Anterior cingulate cortex (tissue), 58 donors: ENCODE measurements at regions not wholly inside any gene's neighbourhood (a gene's known extent, or its start where the extent isn't known, plus 50 kb on each side); places are given as distances from the start of the nearest gene placed in this dataset.
"Not testable (repeated sequence)": the region's sequence is repeated elsewhere in the genome, so short reads cannot be mapped to it uniquely, and the experiment has no call there.

Experiments used
- DNase-seq, 58 donors: peaks; one replicate each; lab custom pipeline; 2025; lab: John Stamatoyannopoulos, UW

GRCh38 chr12:83538361-83538965 is 851.8 kb downstream of the TMTC2 start:
- DNase-seq, result no peak

GRCh38 chr12:83537428-83538053 is 850.8 kb downstream of the TMTC2 start:
- DNase-seq, result no peak

- no peak for DNase-seq
These were observed 849.8 kb downstream of the TMTC2 start for GRCh38 chr12:83536496-83536895.

GRCh38 chr12:83528571-83528970 is 841.9 kb downstream of the TMTC2 start:
- no peak for DNase-seq

GRCh38 chr12:83527810-83528209 is 841.1 kb downstream of the TMTC2 start:
- DNase-seq, result no peak

- DNase-seq, result no peak
These were observed 828.8 kb downstream of the TMTC2 start for GRCh38 chr12:83515306-83516026.

GRCh38 chr12:83514372-83514771 is 827.7 kb downstream of the TMTC2 start:
- DNase-seq, result no peak

GRCh38 chr12:83506841-83507240 is 820.1 kb downstream of the TMTC2 start:
- DNase-seq, result no peak

GRCh38 chr12:83505586-83505985 is 818.9 kb downstream of the TMTC2 start:
- no peak for DNase-seq

GRCh38 chr12:83499894-83500293 is 813.2 kb downstream of the TMTC2 start:
- DNase-seq, result not testable (repeated sequence)

- DNase-seq, result no peak
These were observed 791.0 kb downstream of the TMTC2 start for GRCh38 chr12:83477696-83478095.

GRCh38 chr12:83476695-83477690 is 790.3 kb downstream of the TMTC2 start:
- DNase-seq, result no peak

GRCh38 chr12:83476006-83476405 is 789.3 kb downstream of the TMTC2 start:
- no peak for DNase-seq

GRCh38 chr12:83474369-83474768 is 787.7 kb downstream of the TMTC2 start:
- no peak for DNase-seq

GRCh38 chr12:83473408-83474095 is 786.8 kb downstream of the TMTC2 start:
- no peak for DNase-seq

- DNase-seq, result no peak
These were observed 786.1 kb downstream of the TMTC2 start for GRCh38 chr12:83472772-83473171.

GRCh38 chr12:83472350-83472749 is 785.6 kb downstream of the TMTC2 start:
- no peak for DNase-seq

- DNase-seq, result no peak
These were observed 784.6 kb downstream of the TMTC2 start for GRCh38 chr12:83471341-83471740.

GRCh38 chr12:83470749-83471148 is 784.0 kb downstream of the TMTC2 start:
- no peak for DNase-seq
